GM12878 (cell line): ENCODE measurements at regions not wholly inside any gene's neighbourhood (a gene's known extent, or its start where the extent isn't known, plus 50 kb on each side); places are given as distances from the start of the nearest gene placed in this dataset.

Experiments used
- ATAC-seq: fragments of 200-7000 bp; cut with Tn5 transposase; 3 replicates; pipeline ENCODE4 v1.9.1; 2020; ENCODE audit warnings: mild to moderate bottlenecking, moderate library complexity
- BruUV-seq: library from RNA; stranded (reverse); fragments of 400-500 nt; replicated peaks from 2 replicates; lab custom pipeline; 2021; lab: Mats Ljungman, UMichigan
- CTCF ChIA-PET: fragments of 300-600 bp; sonication (Branson Sonifier 250); formaldehyde crosslinking; extraction: SDS; loops from one replicate; lab custom pipeline; 2021; ENCODE audit warnings: inconsistent platforms; lab: Yijun Ruan, JAX
- POLR2A ChIA-PET: fragments of 350-600 bp; formaldehyde crosslinking; extraction: SDS; loops from one replicate; lab custom pipeline; 2021; ENCODE audit warnings: inconsistent platforms; lab: Charles Lee
- RAD21 ChIA-PET: fragments of 300-600 bp; sonication (Branson Sonifier 250); formaldehyde crosslinking; loops from one replicate; lab custom pipeline; 2023; ENCODE audit warnings: antibody characterized with exemption; ENCODE audit not compliant: unreplicated experiment; lab: Charles Lee
- SMC1A ChIA-PET: fragments of 300-600 bp; sonication (Branson Sonifier 250); formaldehyde crosslinking; loops from one replicate; lab custom pipeline; 2023; ENCODE audit not compliant: unreplicated experiment, uncharacterized antibody; lab: Charles Lee
- DNase-seq: peaks from one replicate; pipeline ENCODE4 v3.0.0-alpha.2; 2011; ENCODE audit warnings: low read depth, low spot score
- FAIRE-seq: peaks from 3 replicates; lab custom pipeline; 2011; peaks lifted over from hg19 to GRCh38; lab: Jason Lieb, UNC
- H2AFZ ChIP-seq: 2 replicates; pipeline ENCODE4 v1.6.0; 2011; ENCODE audit warnings: low read depth, low read length, control low read depth; ENCODE audit not compliant: control insufficient read depth
- H3K27ac ChIP-seq: 2 replicates; pipeline ENCODE4 v1.5.1; 2011; ENCODE audit warnings: control low read depth; ENCODE audit not compliant: control insufficient read depth, insufficient read depth
- H3K27me3 ChIP-seq, 2 experiments: replicated peaks in 1 of 2; 2 replicates each; pipeline versions ENCODE4 v1.6.0 to v1.6.1; 2011; ENCODE audit warnings: low read length in 1 of 2; ENCODE audit not compliant: control insufficient read depth in 2 of 2, insufficient read depth in 2 of 2
- H3K36me3 ChIP-seq, 2 experiments: 2 replicates each; pipeline ENCODE4 v1.5.1; 2011; ENCODE audit warnings: low read length in 1 of 2; ENCODE audit not compliant: control insufficient read depth in 2 of 2, insufficient read depth in 2 of 2
- H3K4me1 ChIP-seq: 2 replicates; pipeline ENCODE4 v1.6.1; 2011; ENCODE audit warnings: mild to moderate bottlenecking, low read length, moderate library complexity, mixed read lengths; ENCODE audit not compliant: control insufficient read depth, insufficient read depth
- H3K4me2 ChIP-seq: 2 replicates; pipeline ENCODE4 v1.6.0; 2011; ENCODE audit warnings: control low read depth; ENCODE audit not compliant: control insufficient read depth, insufficient read depth
- H3K4me3 ChIP-seq: fragments of 200-600 bp; sonication (generic); 2 replicates; pipeline ENCODE4 v1.5.1; 2016
- H3K79me2 ChIP-seq: 2 replicates; pipeline ENCODE4 v1.6.0; 2011; ENCODE audit warnings: low read length; ENCODE audit not compliant: control insufficient read depth, insufficient read depth
- H3K9ac ChIP-seq: 2 replicates; pipeline ENCODE4 v1.8.0; 2011; ENCODE audit warnings: low read length, control low read depth, mixed read lengths; ENCODE audit not compliant: control insufficient read depth, insufficient read depth
- H3K9me3 ChIP-seq: replicated peaks from 3 replicates; pipeline ENCODE4 v1.5.1; 2011; ENCODE audit warnings: mild to moderate bottlenecking, low read length; ENCODE audit not compliant: control insufficient read depth, insufficient read depth
- H4K20me1 ChIP-seq: 2 replicates; pipeline ENCODE4 v1.6.0; 2011; ENCODE audit not compliant: control insufficient read depth, insufficient read depth
- BCL3 ChIP-seq: IDR thresholded peaks from 2 replicates; pipeline ENCODE4 v1.6.1; 2011; ENCODE audit warnings: borderline replicate concordance, low read depth, mild to moderate bottlenecking, moderate library complexity, low read length; ENCODE audit not compliant: insufficient read depth, poor library complexity, severe bottlenecking
- GABPA ChIP-seq: IDR thresholded peaks from 2 replicates; pipeline ENCODE4 v1.6.1; 2014; ENCODE audit warnings: antibody characterized with exemption, low read depth, mild to moderate bottlenecking, inconsistent platforms
- TCF3 ChIP-seq: IDR thresholded peaks from 2 replicates; pipeline ENCODE4 v1.6.1; 2012; ENCODE audit warnings: low read depth, mild to moderate bottlenecking, low read length, borderline replicate concordance; ENCODE audit not compliant: insufficient read depth
- WGBS: methylation state at CpG from one replicate; pipeline ENCODE4 v1.1.6; 2016; ENCODE audit warnings: low lambda C conversion rate; ENCODE audit not compliant: insufficient replicate concordance, insufficient coverage; ENCODE audit errors: missing lambda C conversion rate; 5-methylcytosine and 5-hydroxymethylcytosine counted together
- in situ Hi-C: fragments of 300-500 bp; cut with MboI; formaldehyde crosslinking; loops from 9 replicates; pipeline ENCODE4 v1.14.3; 2018; ENCODE audit warnings: mixed read lengths
- intact Hi-C: fragments of 100-400 bp; cut with micrococcal nuclease; formaldehyde crosslinking; loops from one replicate; pipeline ENCODE4 v1.14.2; 2022; ENCODE audit not compliant: unreplicated experiment

DNA sequence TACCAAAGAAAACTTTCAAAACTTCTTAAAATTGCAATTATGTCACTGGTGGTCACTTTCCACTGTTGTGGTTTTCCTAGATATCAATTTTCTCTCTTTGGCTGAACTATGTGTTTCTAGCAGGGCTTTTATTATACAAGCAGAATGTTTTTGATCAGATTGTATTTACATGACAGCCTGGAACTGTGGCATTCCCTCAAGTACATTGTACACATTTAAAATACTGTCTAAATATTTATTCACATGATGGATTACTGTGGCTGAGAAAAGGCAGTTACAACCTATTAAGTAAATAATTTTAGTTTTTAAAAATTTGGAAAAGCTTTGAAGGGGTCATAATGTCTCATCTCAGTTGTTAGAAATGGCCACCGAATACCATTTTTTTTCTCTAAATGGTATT, 231.9 kb upstream of the PPP1R3A start:
- DNase-seq: no peak
- no peaks in the 10 kb centered on the region; a peak in 2 of 4 replicates for H3K27me3 ChIP-seq
- CTCF ChIA-PET: no interaction called here
- BruUV-seq: no TSS peak
- FAIRE-seq: no peak
- no peak overlapping the region for H2AFZ ChIP-seq
- no peak overlapping the region for H3K9ac ChIP-seq
- intact Hi-C loops: no loop called here
- H3K4me2 ChIP-seq: no peak overlapping the region
- H3K9me3 ChIP-seq: no peaks in the 10 kb centered on the region
- SMC1A ChIA-PET: no interaction called here
- no peak for TF ChIP-seq BCL3
- TF ChIP-seq, all 136 proteins: peak for 0
- Histone ChIP-seq H3K27ac (no peak overlapping the region), H3K79me2 (no peaks in the 10 kb centered on the region), H3K4me1 (no peaks in the 10 kb centered on the region), H3K4me3 (no peak overlapping the region), H4K20me1 (no peaks in the 10 kb centered on the region), H3K36me3 (no peaks in the 10 kb centered on the region)
- in situ Hi-C loops: no loop called here
- ChIA-PET POLR2A (no interaction called here), RAD21 (no interaction called here)
- WGBS: 95% methylated on average over 1 of the region's 1 CpG
- ATAC-seq: no peak

DNA sequence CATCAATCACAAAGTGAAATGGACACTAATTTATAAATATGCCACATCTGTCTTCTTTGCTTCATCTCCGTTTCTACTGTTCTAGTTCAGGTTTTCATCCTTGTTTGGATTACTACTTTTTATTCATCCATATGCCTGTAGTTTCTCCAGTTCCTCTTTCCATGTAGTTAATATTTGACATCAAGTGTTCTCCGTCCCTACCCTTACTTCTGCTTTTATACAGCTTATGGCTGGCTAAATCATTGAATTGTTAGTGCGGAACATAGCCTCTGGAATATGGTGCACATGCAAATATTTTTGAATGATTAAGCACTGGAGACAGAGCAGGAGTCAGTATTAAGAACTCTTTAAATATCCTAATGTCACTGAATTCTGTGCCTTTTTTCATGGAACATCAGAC, 230.0 kb upstream of the PPP1R3A start:
- SMC1A ChIA-PET: no interaction called here
- intact Hi-C loops (no loop called here), in situ Hi-C loops (no loop called here)
- no peaks in the 10 kb centered on the region; a peak in 2 of 4 replicates for H3K27me3 ChIP-seq
- no peak overlapping the region for H3K9ac ChIP-seq
- CTCF ChIA-PET: interaction anchor here (1.3 kb wide), 1 partner anchor 12 kb away, joined by 3 read pairs; no protein-coding TSS in a partner anchor
- H3K4me2 ChIP-seq: no peak overlapping the region
- no peaks in the 10 kb centered on the region for H3K36me3 ChIP-seq
- no peaks in the 10 kb centered on the region for H4K20me1 ChIP-seq
- ATAC-seq (no peak), FAIRE-seq (no peak), DNase-seq (no peak)
- no TSS peak for BruUV-seq
- H3K27ac ChIP-seq: no peak overlapping the region
- RAD21 ChIA-PET: no interaction called here
- WGBS: 0% methylated on average over 3 of the region's 3 CpGs
- H3K9me3 ChIP-seq: no peaks in the 10 kb centered on the region
- POLR2A ChIA-PET: no interaction called here
- H3K4me1 ChIP-seq: no peaks in the 10 kb centered on the region
- no peak overlapping the region for H2AFZ ChIP-seq
- no peaks in the 10 kb centered on the region for H3K79me2 ChIP-seq
- TF ChIP-seq BCL3 (no peak), TCF3 (no peak), GABPA (no peak)
- H3K4me3 ChIP-seq: no peak overlapping the region
